K562 (cell line): ENCODE measurements at regions not wholly inside any gene's neighbourhood (a gene's known extent, or its start where the extent isn't known, plus 50 kb on each side); places are given as distances from the start of the nearest gene placed in this dataset.

Experiments used
- CTCF ChIP-seq, 3 experiments: IDR thresholded peaks in 2 of 3; conservative IDR thresholded peaks in 1 of 3; 2 replicates each; pipeline ENCODE4 v1.5.1; 2011 to 2012; ENCODE audit warnings: low read length in 3 of 3, mild to moderate bottlenecking in 3 of 3, control low read depth in 2 of 3, improper control_type of control experiment in 1 of 3, inconsistent platforms in 1 of 3, low read depth in 1 of 3, mixed read lengths in 1 of 3, moderate library complexity in 1 of 3; ENCODE audit not compliant: insufficient read depth in 2 of 3
- MBD2 ChIP-seq: sonication (generic); IDR thresholded peaks from 2 replicates; pipeline ENCODE4 v1.6.1; 2016; ENCODE audit warnings: low read depth, borderline replicate concordance
- TEAD2 ChIP-seq: fragments of 450-650 bp; IDR thresholded peaks from 2 replicates; pipeline ENCODE4 v1.6.1; 2016; ENCODE audit warnings: missing genetic modification characterization, control low read depth, missing compliant biosample characterization
- TEAD4 ChIP-seq, 2 experiments: sonication (generic) in 1 of 2; formaldehyde crosslinking in 1 of 2; IDR thresholded peaks; 2 replicates each; pipeline versions ENCODE4 v1.6.1 to v1.8.0; 2012 to 2022; ENCODE audit warnings: borderline replicate concordance in 1 of 2, inconsistent platforms in 1 of 2, low read length in 1 of 2, mild to moderate bottlenecking in 1 of 2, missing genetic modification reagents in 1 of 2
- ZNF24 ChIP-seq: fragments of 450-650 bp; IDR thresholded peaks from 2 replicates; pipeline ENCODE4 v1.6.1; 2016
- TF ChIP-seq, protein P1 (sequence below), 2 experiments: fragments of 450-650 bp in 1 of 2; sonication (generic) in 1 of 2; formaldehyde crosslinking; conservative IDR thresholded peaks; 2 replicates each; pipeline versions ENCODE4 v1.4.0 to v1.8.1; 2020 to 2022; ENCODE audit warnings: mild to moderate bottlenecking in 1 of 2, missing genetic modification reagents in 1 of 2

- TF ChIP-seq, protein P1, sequence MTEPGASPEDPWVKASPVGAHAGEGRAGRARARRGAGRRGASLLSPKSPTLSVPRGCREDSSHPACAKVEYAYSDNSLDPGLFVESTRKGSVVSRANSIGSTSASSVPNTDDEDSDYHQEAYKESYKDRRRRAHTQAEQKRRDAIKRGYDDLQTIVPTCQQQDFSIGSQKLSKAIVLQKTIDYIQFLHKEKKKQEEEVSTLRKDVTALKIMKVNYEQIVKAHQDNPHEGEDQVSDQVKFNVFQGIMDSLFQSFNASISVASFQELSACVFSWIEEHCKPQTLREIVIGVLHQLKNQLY (CRISPR knock-in tag; conservative IDR thresholded peaks at IDR 0.05) = no peak
- TF ChIP-seq CTCF (IDR thresholded peaks at IDR 0.05 in 2 of 3, conservative IDR thresholded peaks at IDR 0.05 in 1 of 3; ENCODE audit: insufficient read depth in 2 of 3, low read depth in 1 of 3, low read length in 3 of 3) (no peak), MBD2 (no peak), TEAD4 (IDR thresholded peaks at IDR 0.05; ENCODE audit: low read length) (no peak), TEAD4 (CRISPR knock-in tag; IDR thresholded peaks at IDR 0.05; ENCODE audit: borderline replicate concordance) (no peak), ZNF24 (no peak), TEAD2 (tag) (no peak)
Observed at GRCh38 chr2:23235736-23236135, 149.2 kb upstream of the KLHL29 start.
